Ovary (tissue), 3 donors: ENCODE measurements at regions not wholly inside any gene's neighbourhood (a gene's known extent, or its start where the extent isn't known, plus 50 kb on each side); places are given as distances from the start of the nearest gene placed in this dataset.
"Not testable (repeated sequence)": the region's sequence is repeated elsewhere in the genome, so short reads cannot be mapped to it uniquely, and the experiment has no call there.

ENCODE experiments used
- EP300 ChIP-seq: sonication (generic); formaldehyde crosslinking; IDR thresholded peaks from one replicate; pipeline ENCODE4 v1.6.1; 2017; ENCODE audit warnings: antibody characterized with exemption
- POLR2A ChIP-seq: fragments of 450-650 bp; IDR thresholded peaks from one replicate; pipeline ENCODE4 v1.6.1; 2017; ENCODE audit warnings: antibody characterized with exemption, mild to moderate bottlenecking, moderate library complexity
- TF ChIP-seq, protein P1 (sequence below), 3 donors: fragments of 450-650 bp in 2 of 3; fragments of 200-600 bp in 1 of 3; IDR thresholded peaks; one replicate each; pipeline versions ENCODE4 v1.5.1 to v1.8.0; 2016 to 2022; ENCODE audit warnings: antibody characterized with exemption in 3 of 3, mild to moderate bottlenecking in 1 of 3
- donor health status: DM: no; HTN: no; CAD: no.

DNA sequence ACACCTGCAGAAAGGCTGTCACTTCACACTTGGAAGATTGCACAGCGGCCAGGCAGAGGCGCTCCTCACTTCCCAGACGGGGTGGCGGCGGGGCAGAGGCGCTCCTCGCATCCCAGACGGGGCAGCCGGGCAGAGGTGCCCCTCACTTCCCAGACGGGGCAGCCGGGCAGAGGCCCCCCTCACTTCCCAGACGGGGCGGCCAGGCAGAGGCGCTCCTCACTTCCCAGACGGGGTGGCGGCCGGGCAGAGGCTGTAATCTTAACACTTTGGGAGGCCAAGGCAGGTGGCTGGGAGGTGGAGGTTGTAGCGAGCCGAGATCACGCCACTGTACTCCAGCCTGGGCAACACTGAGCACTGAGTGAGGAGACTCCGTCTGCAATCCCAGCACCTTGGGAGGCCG is 436.3 kb upstream of the ZP4 start:
- not testable (repeated sequence) for TF ChIP-seq POLR2A, EP300
- TF ChIP-seq, protein P1, sequence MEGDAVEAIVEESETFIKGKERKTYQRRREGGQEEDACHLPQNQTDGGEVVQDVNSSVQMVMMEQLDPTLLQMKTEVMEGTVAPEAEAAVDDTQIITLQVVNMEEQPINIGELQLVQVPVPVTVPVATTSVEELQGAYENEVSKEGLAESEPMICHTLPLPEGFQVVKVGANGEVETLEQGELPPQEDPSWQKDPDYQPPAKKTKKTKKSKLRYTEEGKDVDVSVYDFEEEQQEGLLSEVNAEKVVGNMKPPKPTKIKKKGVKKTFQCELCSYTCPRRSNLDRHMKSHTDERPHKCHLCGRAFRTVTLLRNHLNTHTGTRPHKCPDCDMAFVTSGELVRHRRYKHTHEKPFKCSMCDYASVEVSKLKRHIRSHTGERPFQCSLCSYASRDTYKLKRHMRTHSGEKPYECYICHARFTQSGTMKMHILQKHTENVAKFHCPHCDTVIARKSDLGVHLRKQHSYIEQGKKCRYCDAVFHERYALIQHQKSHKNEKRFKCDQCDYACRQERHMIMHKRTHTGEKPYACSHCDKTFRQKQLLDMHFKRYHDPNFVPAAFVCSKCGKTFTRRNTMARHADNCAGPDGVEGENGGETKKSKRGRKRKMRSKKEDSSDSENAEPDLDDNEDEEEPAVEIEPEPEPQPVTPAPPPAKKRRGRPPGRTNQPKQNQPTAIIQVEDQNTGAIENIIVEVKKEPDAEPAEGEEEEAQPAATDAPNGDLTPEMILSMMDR (IDR thresholded peaks at IDR 0.05), result not testable (repeated sequence)
